ENCODE measurements at regions not wholly inside any gene's neighbourhood (a gene's known extent, or its start where the extent isn't known, plus 50 kb on each side); places are given as distances from the start of the nearest gene placed in this dataset.

DNA sequence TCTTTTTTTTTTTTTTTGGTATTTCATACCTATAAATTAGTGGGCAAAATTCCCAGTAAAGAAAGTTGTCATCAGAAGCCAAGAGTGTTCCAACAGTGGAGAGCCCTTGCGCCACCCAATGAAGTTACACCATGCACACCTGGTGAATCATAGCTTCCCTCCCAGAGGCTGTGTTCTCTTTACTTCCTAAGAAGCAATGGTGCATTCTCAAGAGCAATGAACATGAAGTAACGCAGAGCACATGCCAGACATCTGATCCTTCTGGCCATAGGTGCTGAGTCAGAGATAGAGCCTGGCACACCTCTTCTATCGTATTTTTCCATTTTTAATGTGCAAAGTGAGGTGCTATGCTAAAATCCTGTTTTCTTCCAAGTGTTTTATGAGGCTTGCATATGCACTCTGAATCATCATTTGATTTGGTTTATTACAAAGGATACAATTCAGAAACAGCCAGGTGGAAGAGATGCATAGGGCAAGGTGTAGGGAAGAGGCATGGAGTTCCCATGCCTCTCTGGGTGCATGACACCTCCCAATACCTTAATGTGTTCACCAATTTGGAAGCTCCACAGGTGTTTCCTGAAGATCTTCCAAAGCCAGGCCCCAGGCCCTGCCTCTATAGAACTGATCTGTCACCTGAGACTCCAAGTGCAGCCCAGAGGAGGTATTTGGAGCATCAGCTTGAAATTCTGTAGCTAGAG, 408.0 kb downstream of the SIPA1L2 start:
- TF ChIP-seq, protein P1, sequence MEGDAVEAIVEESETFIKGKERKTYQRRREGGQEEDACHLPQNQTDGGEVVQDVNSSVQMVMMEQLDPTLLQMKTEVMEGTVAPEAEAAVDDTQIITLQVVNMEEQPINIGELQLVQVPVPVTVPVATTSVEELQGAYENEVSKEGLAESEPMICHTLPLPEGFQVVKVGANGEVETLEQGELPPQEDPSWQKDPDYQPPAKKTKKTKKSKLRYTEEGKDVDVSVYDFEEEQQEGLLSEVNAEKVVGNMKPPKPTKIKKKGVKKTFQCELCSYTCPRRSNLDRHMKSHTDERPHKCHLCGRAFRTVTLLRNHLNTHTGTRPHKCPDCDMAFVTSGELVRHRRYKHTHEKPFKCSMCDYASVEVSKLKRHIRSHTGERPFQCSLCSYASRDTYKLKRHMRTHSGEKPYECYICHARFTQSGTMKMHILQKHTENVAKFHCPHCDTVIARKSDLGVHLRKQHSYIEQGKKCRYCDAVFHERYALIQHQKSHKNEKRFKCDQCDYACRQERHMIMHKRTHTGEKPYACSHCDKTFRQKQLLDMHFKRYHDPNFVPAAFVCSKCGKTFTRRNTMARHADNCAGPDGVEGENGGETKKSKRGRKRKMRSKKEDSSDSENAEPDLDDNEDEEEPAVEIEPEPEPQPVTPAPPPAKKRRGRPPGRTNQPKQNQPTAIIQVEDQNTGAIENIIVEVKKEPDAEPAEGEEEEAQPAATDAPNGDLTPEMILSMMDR (IDR thresholded peaks at IDR 0.05), result no peak
- TF ChIP-seq ZFX (IDR thresholded peaks at IDR 0.05; ENCODE audit: borderline replicate concordance), result no peak

Measured in 22Rv1 (cell line).